Activated CD8-positive, alpha-beta memory T cell treated with anti-CD3 and anti-CD28 coated beads, Interleukin-2, amount 50 U/mL, for 1 hour (primary cell): ENCODE measurements at regions not wholly inside any gene's neighbourhood (a gene's known extent, or its start where the extent isn't known, plus 50 kb on each side); places are given as distances from the start of the nearest gene placed in this dataset.

Source experiments
- DNase-seq: peaks from one replicate; pipeline ENCODE4 v3.0.0-alpha.2; 2020; ENCODE audit errors: extremely low read depth

- no peak for DNase-seq
These were observed 693.5 kb upstream of the TENM3 start for GRCh38 chr4:181549576-181550188.

DNA sequence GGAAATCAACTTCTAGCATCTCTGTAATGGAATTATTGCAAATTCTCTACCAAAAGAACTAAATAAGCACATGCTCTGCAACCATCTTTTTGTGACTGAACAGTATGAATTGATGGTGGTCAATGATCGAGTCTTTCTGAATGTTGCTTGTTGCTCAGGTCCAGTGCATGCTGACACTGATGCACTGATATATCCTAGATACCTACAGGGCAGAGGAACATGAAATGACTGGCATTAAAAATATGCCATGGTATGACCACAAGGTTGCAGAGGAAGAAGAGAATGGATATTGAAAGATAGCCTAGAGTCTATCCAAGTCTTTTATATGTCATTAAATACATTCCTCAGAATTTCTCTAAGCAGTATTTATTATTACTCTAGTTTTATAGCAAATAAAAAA is 692.8 kb upstream of the TENM3 start:
- no peak for DNase-seq

- no peak for DNase-seq
These were observed 683.6 kb upstream of the TENM3 start for GRCh38 chr4:181559637-181560036.

- no peak for DNase-seq
These were observed 680.8 kb upstream of the TENM3 start for GRCh38 chr4:181562399-181562798.

GRCh38 chr4:181564625-181565024 is 678.6 kb upstream of the TENM3 start:
- DNase-seq = no peak

- no peak for DNase-seq
These were observed 676.7 kb upstream of the TENM3 start for GRCh38 chr4:181566490-181566889.

GRCh38 chr4:181569553-181569952 is 673.6 kb upstream of the TENM3 start:
- DNase-seq = no peak

DNA sequence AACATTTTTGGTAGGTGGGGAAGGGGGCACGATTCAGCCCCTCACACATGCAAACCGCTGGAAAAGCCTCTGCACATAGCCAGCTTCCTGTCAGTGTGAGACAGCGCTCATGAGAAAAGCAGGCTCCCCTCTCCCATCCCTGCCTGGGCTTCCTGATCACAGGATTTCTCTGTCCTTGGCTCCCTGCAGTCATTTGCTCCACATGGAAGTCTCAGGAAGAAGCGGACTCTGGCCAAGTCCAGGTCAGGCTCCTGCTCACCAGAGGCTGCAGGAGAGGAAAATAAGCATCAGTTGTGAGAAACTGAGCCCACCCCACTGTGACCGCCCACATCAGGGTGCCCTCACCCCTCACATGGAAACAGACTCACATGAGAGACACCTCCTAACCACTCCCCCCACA is 664.3 kb upstream of the TENM3 start:
- no peak for DNase-seq

DNA sequence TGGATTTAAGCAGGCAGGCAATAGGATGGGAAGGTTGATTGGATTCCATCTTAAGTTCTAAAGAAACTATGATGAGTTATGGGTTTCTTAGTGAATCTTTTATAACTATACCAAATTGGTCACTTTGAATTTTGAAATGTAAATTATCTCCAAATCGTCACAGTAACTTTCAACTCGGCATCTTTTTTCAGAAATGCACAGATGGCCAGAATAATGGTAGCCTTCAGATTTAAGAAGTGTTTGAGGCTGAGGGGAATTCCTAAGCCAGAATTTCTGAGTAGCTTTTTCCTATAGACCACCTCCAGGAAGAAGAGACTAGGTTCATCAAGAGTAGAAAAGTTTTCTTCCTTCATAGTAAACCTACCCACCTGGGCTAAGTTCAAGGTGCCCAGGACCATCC is 663.7 kb upstream of the TENM3 start:
- no peak for DNase-seq

DNA sequence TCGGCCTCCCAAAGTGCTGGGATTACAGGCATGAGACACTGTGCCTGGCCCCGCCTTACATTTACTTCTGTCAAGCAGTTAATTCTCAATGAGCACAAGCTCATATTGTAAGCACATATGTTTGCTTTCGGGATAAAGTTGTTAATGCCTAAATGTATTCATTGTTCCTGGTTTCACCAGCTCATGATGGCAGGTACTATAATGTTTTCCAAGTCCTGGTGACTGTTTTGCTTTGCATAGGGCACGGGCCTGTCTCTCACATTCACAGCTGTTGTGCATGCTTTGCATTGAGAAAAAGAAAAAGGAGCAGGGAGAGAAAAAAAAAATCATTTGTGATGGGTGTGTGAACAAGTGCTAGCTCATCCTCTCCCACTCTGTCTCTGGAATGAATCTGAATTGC is 661.2 kb upstream of the TENM3 start:
- no peak for DNase-seq

GRCh38 chr4:181582595-181582994 is 660.6 kb upstream of the TENM3 start:
- no peak for DNase-seq

- no peak for DNase-seq
These were observed 654.4 kb upstream of the TENM3 start for GRCh38 chr4:181588733-181589302.

GRCh38 chr4:181592221-181592745 is 650.9 kb upstream of the TENM3 start:
- no peak for DNase-seq

DNA sequence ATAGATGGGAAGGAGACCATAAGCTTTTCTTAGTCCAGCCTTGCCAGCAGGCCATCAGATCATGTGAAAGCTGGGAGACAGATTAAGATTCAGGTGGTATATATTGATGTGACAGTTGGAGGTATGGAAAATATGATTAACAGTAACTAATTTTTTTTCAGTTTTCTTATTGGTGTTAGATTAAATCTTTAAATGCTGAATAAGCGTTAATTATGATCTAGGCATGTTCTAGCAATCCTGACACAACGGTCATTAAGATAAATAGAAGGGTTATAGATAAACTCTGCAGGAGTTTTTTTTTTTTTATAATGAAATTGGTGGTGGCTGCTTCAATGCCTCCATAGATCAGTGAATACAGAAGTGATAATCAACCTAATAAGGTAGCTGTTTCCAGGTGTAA is 649.5 kb upstream of the TENM3 start:
- DNase-seq = no peak

GRCh38 chr4:181594188-181594587 is 649.0 kb upstream of the TENM3 start:
- no peak for DNase-seq

DNA sequence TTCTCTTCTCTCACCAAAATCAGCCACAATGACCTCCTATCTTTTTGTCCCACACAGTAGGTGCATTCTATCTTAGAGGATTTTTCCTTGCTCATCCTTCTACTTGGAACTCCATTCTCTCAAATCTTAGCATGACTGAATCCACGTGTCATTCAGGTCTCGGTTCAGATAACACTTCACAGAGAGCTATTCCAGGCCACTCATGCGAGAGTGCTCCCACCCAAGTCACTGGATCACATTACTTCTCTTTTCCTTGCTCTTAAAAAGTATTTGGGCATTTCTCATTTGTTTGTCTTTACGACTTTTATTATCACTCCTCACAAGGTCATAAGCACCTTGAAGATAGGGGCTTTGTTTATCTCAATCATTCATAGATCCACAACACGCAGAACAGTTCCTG is 647.5 kb upstream of the TENM3 start:
- DNase-seq = no peak

DNA sequence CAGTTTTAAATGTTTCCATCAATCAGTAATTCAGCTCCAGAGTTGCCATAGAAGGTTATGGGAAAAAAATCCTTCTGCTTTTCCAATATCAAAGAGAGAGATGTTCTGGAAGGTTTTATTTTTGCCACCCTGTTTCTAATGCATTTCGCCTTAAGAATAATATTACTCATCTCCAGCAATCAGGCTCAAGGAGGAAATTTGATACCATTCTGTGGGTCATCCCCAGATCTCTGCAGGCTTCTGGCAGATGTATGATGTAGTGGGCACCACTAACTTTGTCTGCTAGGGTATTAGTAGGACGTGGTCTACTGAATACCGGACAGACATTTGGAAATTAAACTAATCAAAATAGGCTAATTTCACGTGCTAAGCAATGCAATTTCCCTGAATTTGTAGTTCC is 645.4 kb upstream of the TENM3 start:
- DNase-seq = no peak

- no peak for DNase-seq
These were observed 644.1 kb upstream of the TENM3 start for GRCh38 chr4:181599134-181599533.

GRCh38 chr4:181601103-181601502 is 642.1 kb upstream of the TENM3 start:
- no peak for DNase-seq

DNA sequence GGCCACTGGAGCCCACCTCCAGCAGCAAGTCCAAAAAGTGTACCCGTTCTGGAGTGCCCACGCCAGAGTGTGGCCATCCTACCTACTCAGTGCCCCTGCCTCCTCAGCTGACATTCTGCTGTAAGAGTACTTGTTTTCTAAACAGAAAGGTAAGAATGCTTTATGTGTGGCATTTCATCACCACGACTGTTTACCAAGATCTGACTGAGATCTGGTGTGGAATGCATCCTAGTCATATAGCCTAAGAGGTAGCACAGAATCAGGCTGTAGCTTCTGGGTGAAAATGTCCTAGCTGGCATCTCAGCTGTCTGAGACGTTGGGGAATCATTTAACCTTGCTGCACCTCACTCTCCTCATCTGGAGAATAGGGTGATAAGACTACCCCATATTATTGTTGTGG is 638.7 kb upstream of the TENM3 start:
- DNase-seq = no peak

- DNase-seq = no peak
These were observed 636.9 kb upstream of the TENM3 start for GRCh38 chr4:181606300-181606699.

- DNase-seq = no peak
These were observed 635.0 kb upstream of the TENM3 start for GRCh38 chr4:181608181-181608580.

DNA sequence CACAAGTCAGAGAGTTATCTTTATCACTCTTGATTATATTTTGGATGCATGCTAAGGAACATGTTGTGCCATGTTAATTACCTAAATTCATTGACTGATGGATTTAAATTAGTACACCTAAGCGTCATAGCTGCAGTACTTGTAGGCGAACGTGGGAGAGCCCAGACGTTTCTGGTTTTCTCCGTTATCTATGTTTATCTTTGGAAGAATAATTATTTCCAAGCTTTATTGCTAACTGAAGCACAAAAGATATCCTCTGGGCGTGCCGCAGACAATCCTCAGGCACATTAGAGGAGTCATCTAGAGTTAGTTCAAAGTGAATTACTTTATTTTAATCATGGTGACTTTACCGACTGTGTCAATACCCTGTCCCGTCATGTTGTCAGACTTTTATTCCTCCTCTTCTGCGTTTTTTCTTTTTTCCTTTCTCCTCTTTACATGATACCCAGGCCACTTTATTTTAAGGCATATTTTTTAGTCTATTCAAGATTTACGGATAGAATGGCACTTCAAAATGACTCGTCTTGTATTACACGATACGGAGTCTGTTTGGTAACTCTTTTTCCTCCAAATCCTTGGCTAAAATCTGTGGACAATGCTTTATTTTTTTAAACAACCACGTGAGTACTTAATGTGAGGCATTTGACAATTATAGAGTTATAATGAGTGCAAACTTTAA is 632.0 kb upstream of the TENM3 start:
- no peak for DNase-seq
